Panc1 (cell line): ENCODE measurements at regions not wholly inside any gene's neighbourhood (a gene's known extent, or its start where the extent isn't known, plus 50 kb on each side); places are given as distances from the start of the nearest gene placed in this dataset.

Source experiments
- ATAC-seq: fragments of 200-7000 bp; cut with Tn5 transposase; 2 replicates; pipeline ENCODE4 v1.9.1; 2020; ENCODE audit warnings: mild to moderate bottlenecking, moderate library complexity
- BruUV-seq: library from RNA; stranded (reverse); fragments of 400-500 nt; replicated peaks from 2 replicates; lab custom pipeline; 2021; lab: Mats Ljungman, UMichigan
- CTCF ChIA-PET: fragments of 300-600 bp; sonication (Branson Sonifier 250); formaldehyde crosslinking; loops from one replicate; lab custom pipeline; 2022; ENCODE audit warnings: antibody characterized with exemption; lab: Charles Lee
- POLR2A ChIA-PET: fragments of 300-600 bp; sonication (Branson Sonifier 250); formaldehyde crosslinking; loops from one replicate; lab custom pipeline; 2022; ENCODE audit warnings: antibody characterized with exemption; lab: Charles Lee
- DNase-seq: peaks from one replicate; pipeline ENCODE4 v3.0.0-alpha.2; 2010; ENCODE audit warnings: low read depth, low spot score
- H3K27ac ChIP-seq: 2 replicates; pipeline ENCODE4 v1.5.1; 2011; ENCODE audit warnings: mild to moderate bottlenecking, low read length, inconsistent platforms
- H3K27me3 ChIP-seq: fragments of 200-500 bp; sonication (Bioruptor generic); 2 replicates; pipeline ENCODE4 v1.6.0; 2014; ENCODE audit warnings: low read length, inconsistent platforms; ENCODE audit not compliant: control insufficient read depth, insufficient read depth
- H3K36me3 ChIP-seq: fragments of 200-500 bp; sonication (Bioruptor generic); 2 replicates; pipeline ENCODE4 v1.5.1; 2014; ENCODE audit warnings: inconsistent platforms, mild to moderate bottlenecking, low read length, moderate library complexity; ENCODE audit not compliant: control insufficient read depth, insufficient read depth
- H3K4me1 ChIP-seq: 2 replicates; pipeline ENCODE4 v1.5.1; 2011; ENCODE audit warnings: inconsistent platforms, mild to moderate bottlenecking, low read length, moderate library complexity; ENCODE audit not compliant: control insufficient read depth, insufficient read depth
- H3K4me3 ChIP-seq, 2 experiments: 2 replicates each; pipeline ENCODE4 v1.5.1; 2011 to 2012; ENCODE audit warnings: low read depth in 2 of 2, low read length in 2 of 2, mild to moderate bottlenecking in 2 of 2, inconsistent platforms in 1 of 2, moderate library complexity in 1 of 2
- H3K9me3 ChIP-seq: fragments of 200-500 bp; sonication (Bioruptor generic); 2 replicates; pipeline ENCODE4 v1.5.1; 2014; ENCODE audit warnings: low read depth, mild to moderate bottlenecking, inconsistent platforms, low read length, moderate library complexity; ENCODE audit not compliant: control insufficient read depth, insufficient read depth
- POLR2AphosphoS5 ChIP-seq: IDR thresholded peaks from 2 replicates; pipeline ENCODE4 v1.6.1; 2012; ENCODE audit warnings: mild to moderate bottlenecking, low read depth, low read length, moderate library complexity
- SIN3A ChIP-seq: IDR thresholded peaks from 2 replicates; pipeline ENCODE4 v1.6.1; 2012; ENCODE audit warnings: low read depth, mild to moderate bottlenecking, low read length, moderate library complexity, borderline replicate concordance; ENCODE audit not compliant: insufficient read depth
- TCF7L2 ChIP-seq: IDR thresholded peaks from 2 replicates; pipeline ENCODE4 v1.6.1; 2011; ENCODE audit warnings: mild to moderate bottlenecking, low read depth, low read length, inconsistent platforms
- in situ Hi-C: cut with HindIII; loops from 2 replicates; pipeline ENCODE4 v1.10.0; 2016; ENCODE audit warnings: low sequenced_read_pairs, low pct_unique_long_range_greater_than_20kb
- intact Hi-C: fragments of 100-400 bp; cut with micrococcal nuclease; formaldehyde crosslinking; loops from one replicate; pipeline ENCODE4 v1.10.0; 2022; ENCODE audit not compliant: unreplicated experiment
- TF ChIP-seq, protein P1 (sequence below): fragments of 450-650 bp; IDR thresholded peaks from 2 replicates; pipeline ENCODE4 v1.5.1; 2017; ENCODE audit warnings: mild to moderate bottlenecking
- TF ChIP-seq, protein P2 (sequence below), 2 experiments: IDR thresholded peaks; 2 replicates each; pipeline ENCODE4 v1.6.1; 2011 to 2012; ENCODE audit warnings: low read depth in 2 of 2, control low read depth in 1 of 2, low read length in 1 of 2, mild to moderate bottlenecking in 1 of 2, moderate library complexity in 1 of 2; ENCODE audit not compliant: insufficient read depth in 1 of 2

DNA sequence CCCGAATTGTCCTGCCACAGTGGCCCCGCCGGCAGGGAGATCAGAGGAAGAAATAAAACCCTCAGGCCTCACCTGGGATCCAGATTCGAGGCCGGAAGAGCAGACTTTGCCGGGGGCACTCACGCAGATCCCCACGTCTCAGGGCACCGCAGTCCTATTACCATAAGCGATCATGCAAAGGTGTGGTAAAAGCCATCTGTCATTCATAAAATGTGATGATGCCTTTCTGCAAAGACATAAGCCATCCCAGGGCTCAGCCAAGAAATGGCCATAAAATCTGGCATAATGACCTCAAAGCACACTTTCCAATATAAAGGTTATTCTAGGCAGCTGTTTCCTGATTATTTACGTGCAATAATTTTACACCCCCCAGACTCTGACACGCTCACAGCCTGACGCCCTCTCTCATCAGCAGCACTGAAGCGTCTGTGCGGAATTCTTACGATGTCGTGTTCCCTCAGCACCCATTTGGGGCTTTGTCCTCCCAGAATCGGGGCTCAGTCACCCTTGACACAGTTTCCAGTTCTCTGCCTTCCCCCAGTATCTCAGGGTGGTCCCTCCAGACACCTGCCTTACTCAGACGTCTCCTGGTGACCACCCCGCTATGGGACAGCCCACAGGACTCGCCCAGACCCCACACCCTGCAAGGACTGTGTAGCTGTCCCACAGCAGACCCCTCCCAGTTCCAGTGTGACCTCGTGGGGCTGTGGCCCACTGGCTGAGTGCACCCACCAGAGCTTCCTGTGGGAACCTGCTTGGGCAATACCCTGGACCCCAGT, 74.3 kb upstream of the FAM20C start:
- ATAC-seq, result no peak
- DNase-seq, result no peak
- CTCF ChIA-PET, result no interaction called here
- Histone ChIP-seq H3K4me1 (peaks cover 2% of the 10 kb centered on the region; the same call in 1 of the 2 replicates), H3K27me3 (no peaks in the 10 kb centered on the region; the same call in 1 of the 2 replicates), H3K9me3 (peaks cover 8% of the 10 kb centered on the region; the same call in 1 of the 2 replicates), H3K27ac (no peak overlapping the region), H3K4me3 (no peak overlapping the region), H3K36me3 (no peaks in the 10 kb centered on the region)
- TF ChIP-seq POLR2AphosphoS5, result no peak
- TF ChIP-seq, protein P1, sequence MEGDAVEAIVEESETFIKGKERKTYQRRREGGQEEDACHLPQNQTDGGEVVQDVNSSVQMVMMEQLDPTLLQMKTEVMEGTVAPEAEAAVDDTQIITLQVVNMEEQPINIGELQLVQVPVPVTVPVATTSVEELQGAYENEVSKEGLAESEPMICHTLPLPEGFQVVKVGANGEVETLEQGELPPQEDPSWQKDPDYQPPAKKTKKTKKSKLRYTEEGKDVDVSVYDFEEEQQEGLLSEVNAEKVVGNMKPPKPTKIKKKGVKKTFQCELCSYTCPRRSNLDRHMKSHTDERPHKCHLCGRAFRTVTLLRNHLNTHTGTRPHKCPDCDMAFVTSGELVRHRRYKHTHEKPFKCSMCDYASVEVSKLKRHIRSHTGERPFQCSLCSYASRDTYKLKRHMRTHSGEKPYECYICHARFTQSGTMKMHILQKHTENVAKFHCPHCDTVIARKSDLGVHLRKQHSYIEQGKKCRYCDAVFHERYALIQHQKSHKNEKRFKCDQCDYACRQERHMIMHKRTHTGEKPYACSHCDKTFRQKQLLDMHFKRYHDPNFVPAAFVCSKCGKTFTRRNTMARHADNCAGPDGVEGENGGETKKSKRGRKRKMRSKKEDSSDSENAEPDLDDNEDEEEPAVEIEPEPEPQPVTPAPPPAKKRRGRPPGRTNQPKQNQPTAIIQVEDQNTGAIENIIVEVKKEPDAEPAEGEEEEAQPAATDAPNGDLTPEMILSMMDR, result no peak
- no peak for TF ChIP-seq TCF7L2
- TF ChIP-seq SIN3A, result no peak
- TF ChIP-seq, protein P2, sequence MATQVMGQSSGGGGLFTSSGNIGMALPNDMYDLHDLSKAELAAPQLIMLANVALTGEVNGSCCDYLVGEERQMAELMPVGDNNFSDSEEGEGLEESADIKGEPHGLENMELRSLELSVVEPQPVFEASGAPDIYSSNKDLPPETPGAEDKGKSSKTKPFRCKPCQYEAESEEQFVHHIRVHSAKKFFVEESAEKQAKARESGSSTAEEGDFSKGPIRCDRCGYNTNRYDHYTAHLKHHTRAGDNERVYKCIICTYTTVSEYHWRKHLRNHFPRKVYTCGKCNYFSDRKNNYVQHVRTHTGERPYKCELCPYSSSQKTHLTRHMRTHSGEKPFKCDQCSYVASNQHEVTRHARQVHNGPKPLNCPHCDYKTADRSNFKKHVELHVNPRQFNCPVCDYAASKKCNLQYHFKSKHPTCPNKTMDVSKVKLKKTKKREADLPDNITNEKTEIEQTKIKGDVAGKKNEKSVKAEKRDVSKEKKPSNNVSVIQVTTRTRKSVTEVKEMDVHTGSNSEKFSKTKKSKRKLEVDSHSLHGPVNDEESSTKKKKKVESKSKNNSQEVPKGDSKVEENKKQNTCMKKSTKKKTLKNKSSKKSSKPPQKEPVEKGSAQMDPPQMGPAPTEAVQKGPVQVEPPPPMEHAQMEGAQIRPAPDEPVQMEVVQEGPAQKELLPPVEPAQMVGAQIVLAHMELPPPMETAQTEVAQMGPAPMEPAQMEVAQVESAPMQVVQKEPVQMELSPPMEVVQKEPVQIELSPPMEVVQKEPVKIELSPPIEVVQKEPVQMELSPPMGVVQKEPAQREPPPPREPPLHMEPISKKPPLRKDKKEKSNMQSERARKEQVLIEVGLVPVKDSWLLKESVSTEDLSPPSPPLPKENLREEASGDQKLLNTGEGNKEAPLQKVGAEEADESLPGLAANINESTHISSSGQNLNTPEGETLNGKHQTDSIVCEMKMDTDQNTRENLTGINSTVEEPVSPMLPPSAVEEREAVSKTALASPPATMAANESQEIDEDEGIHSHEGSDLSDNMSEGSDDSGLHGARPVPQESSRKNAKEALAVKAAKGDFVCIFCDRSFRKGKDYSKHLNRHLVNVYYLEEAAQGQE (IDR thresholded peaks at IDR 0.05; ENCODE audit: insufficient read depth in 1 of 2, low read depth in 2 of 2, low read length in 1 of 2), result no peak
- intact Hi-C loops, result no loop called here
- no TSS peak for BruUV-seq
- in situ Hi-C loops, result no loop called here
- POLR2A ChIA-PET, result no interaction called here

DNA sequence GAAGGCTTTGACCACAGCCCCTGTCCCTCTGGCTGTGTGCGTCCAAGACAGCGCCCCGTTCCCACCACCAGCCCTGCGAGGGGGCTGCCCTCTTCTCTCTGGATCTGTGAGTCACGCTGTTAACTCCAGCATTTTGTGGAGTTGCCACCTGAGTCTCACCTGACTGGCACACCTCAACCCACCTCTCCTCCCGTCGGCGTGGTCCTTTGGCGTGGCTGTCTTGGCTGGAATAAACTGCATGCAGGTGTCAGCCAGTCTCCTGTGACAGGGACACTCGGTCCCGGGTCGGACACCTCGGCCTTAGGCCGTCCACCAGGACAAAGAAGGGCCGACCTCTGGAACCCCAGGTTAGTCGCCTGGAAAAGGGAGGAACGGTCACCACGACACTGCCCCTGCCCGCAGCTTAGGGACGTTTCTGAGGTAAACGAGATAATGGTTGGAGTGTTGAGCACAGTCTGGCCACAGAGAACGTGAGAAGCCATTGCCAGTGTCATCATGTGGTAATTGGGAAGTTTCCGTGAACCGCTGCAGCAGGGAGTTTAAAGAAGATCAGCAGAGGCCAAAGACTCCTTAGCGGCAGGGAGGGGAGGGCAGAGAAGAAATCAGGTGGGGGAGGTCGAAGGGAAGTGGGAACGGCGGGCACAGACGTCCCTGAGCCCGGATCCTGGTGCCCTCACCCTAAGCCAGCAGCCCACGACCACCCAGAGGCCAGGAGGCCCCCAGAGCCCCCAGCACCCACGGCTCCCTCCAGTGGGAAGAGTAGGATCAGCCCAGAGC, 73.6 kb upstream of the FAM20C start:
- Histone ChIP-seq H3K9me3 (peaks cover under 1% of the 10 kb centered on the region; the same call in 1 of the 2 replicates), H3K27me3 (no peaks in the 10 kb centered on the region; the same call in 1 of the 2 replicates), H3K4me3 (no peak overlapping the region), H3K4me1 (peaks cover 2% of the 10 kb centered on the region; the same call in 1 of the 2 replicates), H3K36me3 (no peaks in the 10 kb centered on the region), H3K27ac (no peak overlapping the region)
- CTCF ChIA-PET, result no interaction called here
- TF ChIP-seq SIN3A (no peak), TCF7L2 (no peak), POLR2AphosphoS5 (no peak)
- TF ChIP-seq, protein P2 (IDR thresholded peaks at IDR 0.05; ENCODE audit: insufficient read depth in 1 of 2, low read depth in 2 of 2, low read length in 1 of 2), result no peak
- TF ChIP-seq, protein P1, result no peak
- DNase-seq (no peak), ATAC-seq (no peak)
- in situ Hi-C loops (no loop called here), intact Hi-C loops (no loop called here)
- POLR2A ChIA-PET, result no interaction called here
- BruUV-seq, result no TSS peak
